ENCODE measurements at regions not wholly inside any gene's neighbourhood (a gene's known extent, or its start where the extent isn't known, plus 50 kb on each side); places are given as distances from the start of the nearest gene placed in this dataset.

GRCh38 chr2:75792146-75792545 is 81.4 kb upstream of the GCFC2 start:
- no peak for DNase-seq

- DNase-seq = no peak
Observed at GRCh38 chr2:75790814-75791467, 80.2 kb upstream of the GCFC2 start.

GRCh38 chr2:75790121-75790813 is 79.6 kb upstream of the GCFC2 start:
- no peak for DNase-seq

GRCh38 chr2:75788902-75789301 is 78.2 kb upstream of the GCFC2 start:
- DNase-seq = no peak

GRCh38 chr2:75788154-75788553 is 77.4 kb upstream of the GCFC2 start:
- peak in 1 of 2 donors; percentile 10 for DNase-seq

- DNase-seq = peak in 1 of 2 donors; percentile 80
Observed at GRCh38 chr2:75787532-75788132, 76.9 kb upstream of the GCFC2 start.

GRCh38 chr2:75775311-75775823 is 64.7 kb upstream of the GCFC2 start:
- no peak for DNase-seq

GRCh38 chr2:75772908-75773630 is 62.4 kb upstream of the GCFC2 start:
- DNase-seq = no peak

- DNase-seq = no peak
Observed at GRCh38 chr2:75765798-75766197, 55.1 kb upstream of the GCFC2 start.

GRCh38 chr2:75764611-75765010 is 53.9 kb upstream of the GCFC2 start:
- no peak for DNase-seq
